Osteocyte (in vitro differentiated cells): ENCODE measurements at regions not wholly inside any gene's neighbourhood (a gene's known extent, or its start where the extent isn't known, plus 50 kb on each side); places are given as distances from the start of the nearest gene placed in this dataset.

Experiments
- DNase-seq: peaks from one replicate; pipeline ENCODE4 v3.0.0; 2021; ENCODE audit warnings: mixed read lengths; ENCODE audit not compliant: unreplicated experiment; ENCODE audit errors: extremely low spot score
- H3K27ac Mint-ChIP-seq: one replicate; pipeline ENCODE4 v1.8.0; 2021; ENCODE audit warnings: mild to moderate bottlenecking, mixed read lengths; ENCODE audit not compliant: unreplicated experiment
- H3K27me3 Mint-ChIP-seq: one replicate; pipeline ENCODE4 v1.8.0; 2021; ENCODE audit warnings: mixed read lengths; ENCODE audit not compliant: unreplicated experiment
- H3K36me3 Mint-ChIP-seq: one replicate; pipeline ENCODE4 v1.8.0; 2021; ENCODE audit warnings: mixed read lengths; ENCODE audit not compliant: unreplicated experiment
- H3K4me1 Mint-ChIP-seq: one replicate; pipeline ENCODE4 v1.8.0; 2021; ENCODE audit warnings: mixed read lengths; ENCODE audit not compliant: unreplicated experiment
- H3K4me3 Mint-ChIP-seq: one replicate; pipeline ENCODE4 v1.8.0; 2021; ENCODE audit warnings: mild to moderate bottlenecking, moderate library complexity, mixed read lengths; ENCODE audit not compliant: unreplicated experiment
- H3K9me3 Mint-ChIP-seq: one replicate; pipeline ENCODE4 v1.8.0; 2021; ENCODE audit warnings: mixed read lengths; ENCODE audit not compliant: unreplicated experiment
- CTCF ChIP-seq: fragments of 200-600 bp; sonication (generic); IDR thresholded peaks from 2 replicates; pipeline ENCODE4 v1.5.0; 2021; ENCODE audit warnings: antibody characterized with exemption, mild to moderate bottlenecking, moderate library complexity

- Mint-ChIP-seq H3K27ac (no peak overlapping the region), H3K27me3 (no peaks in the 10 kb centered on the region), H3K9me3 (peaks cover 21% of the 10 kb centered on the region)
Measured at GRCh38 chr5:35561396-35561795, 56.3 kb upstream of the SPEF2 start.

GRCh38 chr5:35557748-35558147 is 59.9 kb upstream of the SPEF2 start:
- H3K9me3 Mint-ChIP-seq, result peaks cover 21% of the 10 kb centered on the region
- no peaks in the 10 kb centered on the region for H3K27me3 Mint-ChIP-seq
- no peak overlapping the region for H3K4me3 Mint-ChIP-seq
- H3K36me3 Mint-ChIP-seq, result no peaks in the 10 kb centered on the region
- no peak for DNase-seq
- H3K27ac Mint-ChIP-seq, result no peak overlapping the region
- no peak for TF ChIP-seq CTCF
- no peaks in the 10 kb centered on the region for H3K4me1 Mint-ChIP-seq

More at GRCh38 chr5:35561396-35561795, 56.3 kb upstream of the SPEF2 start:
- Mint-ChIP-seq H3K36me3 (no peaks in the 10 kb centered on the region), H3K4me3 (no peak overlapping the region), H3K4me1 (no peaks in the 10 kb centered on the region)
- no peak for DNase-seq
- no peak for TF ChIP-seq CTCF

GRCh38 chr5:35557199-35557598 is 60.5 kb upstream of the SPEF2 start:
- H3K36me3 Mint-ChIP-seq, result no peaks in the 10 kb centered on the region
- H3K4me1 Mint-ChIP-seq, result no peaks in the 10 kb centered on the region
- no peaks in the 10 kb centered on the region for H3K27me3 Mint-ChIP-seq
- H3K9me3 Mint-ChIP-seq, result peaks cover 21% of the 10 kb centered on the region
- no peak for DNase-seq
- H3K4me3 Mint-ChIP-seq, result no peak overlapping the region
- no peak for TF ChIP-seq CTCF
- no peak overlapping the region for H3K27ac Mint-ChIP-seq

GRCh38 chr5:35554016-35554415 is 63.6 kb upstream of the SPEF2 start:
- TF ChIP-seq CTCF, result no peak
- H3K36me3 Mint-ChIP-seq, result no peaks in the 10 kb centered on the region
- no peak overlapping the region for H3K27ac Mint-ChIP-seq
- no peaks in the 10 kb centered on the region for H3K4me1 Mint-ChIP-seq
- no peak overlapping the region for H3K4me3 Mint-ChIP-seq
- peaks cover 21% of the 10 kb centered on the region for H3K9me3 Mint-ChIP-seq
- H3K27me3 Mint-ChIP-seq, result no peaks in the 10 kb centered on the region
- DNase-seq, result no peak

GRCh38 chr5:35545190-35545589 is 72.5 kb upstream of the SPEF2 start:
- no peak overlapping the region for H3K27ac Mint-ChIP-seq
- H3K9me3 Mint-ChIP-seq, result no peaks in the 10 kb centered on the region
- H3K36me3 Mint-ChIP-seq, result no peaks in the 10 kb centered on the region
- TF ChIP-seq CTCF, result no peak
- DNase-seq, result no peak
- H3K27me3 Mint-ChIP-seq, result peaks cover 6% of the 10 kb centered on the region
- H3K4me1 Mint-ChIP-seq, result no peaks in the 10 kb centered on the region
- H3K4me3 Mint-ChIP-seq, result no peak overlapping the region
